ENCODE measurements at regions not wholly inside any gene's neighbourhood (a gene's known extent, or its start where the extent isn't known, plus 50 kb on each side); places are given as distances from the start of the nearest gene placed in this dataset.

- Histone ChIP-seq H4K20me1 (ENCODE audit: low read depth, low read length) (no peaks in the 10 kb centered on the region), H3K27ac (ENCODE audit: low read depth, low read length) (no peak overlapping the region), H3K4me3 (ENCODE audit: insufficient read depth, low read length, poor library complexity, severe bottlenecking) (no peak overlapping the region), H2AFZ (ENCODE audit: low read depth, low read length, severe bottlenecking) (no peak overlapping the region), H3K36me3 (ENCODE audit: low read length) (no peaks in the 10 kb centered on the region), H3K79me2 (ENCODE audit: insufficient read depth, low read length) (no peaks in the 10 kb centered on the region), H3K9me3 (ENCODE audit: insufficient read depth, low read length) (no peaks in the 10 kb centered on the region), H3F3A (ENCODE audit: insufficient read depth) (no peaks in the 10 kb centered on the region), H3K9ac (ENCODE audit: low read length) (no peak overlapping the region), H3K9me2 (replicated peaks; ENCODE audit: insufficient read depth, low read length) (no peaks in the 10 kb centered on the region), H3K4me2 (ENCODE audit: low read depth, low read length, poor library complexity, severe bottlenecking) (no peak overlapping the region), H3K27me3 (ENCODE audit: low read length) (no peaks in the 10 kb centered on the region)
- no peak for TF ChIP-seq CTCF (IDR thresholded peaks at IDR 0.05; ENCODE audit: insufficient read depth, low read length, poor library complexity, severe bottlenecking)
- TF ChIP-seq EZH2phosphoT487 (conservative IDR thresholded peaks at IDR 0.05; ENCODE audit: low read length): no peak
These were observed 706.5 kb upstream of the FAM98A start for GRCh38 chr2:34305587-34305986.

- H3K9me3 ChIP-seq (ENCODE audit: insufficient read depth, low read length): no peaks in the 10 kb centered on the region
- H3K4me2 ChIP-seq (ENCODE audit: low read depth, low read length, poor library complexity, severe bottlenecking): no peak overlapping the region
- no peak overlapping the region for H3K27ac ChIP-seq (ENCODE audit: low read depth, low read length)
- H3F3A ChIP-seq (ENCODE audit: insufficient read depth): no peaks in the 10 kb centered on the region
- no peak overlapping the region for H3K4me3 ChIP-seq (ENCODE audit: insufficient read depth, low read length, poor library complexity, severe bottlenecking)
- H4K20me1 ChIP-seq (ENCODE audit: low read depth, low read length): no peaks in the 10 kb centered on the region; the same call in 1 of the 2 replicates
- no peaks in the 10 kb centered on the region for H3K79me2 ChIP-seq (ENCODE audit: insufficient read depth, low read length)
- H3K27me3 ChIP-seq (ENCODE audit: low read length): no peaks in the 10 kb centered on the region
- no peaks in the 10 kb centered on the region for H3K9me2 ChIP-seq (replicated peaks; ENCODE audit: insufficient read depth, low read length)
- H2AFZ ChIP-seq (ENCODE audit: low read depth, low read length, severe bottlenecking): no peak overlapping the region
- H3K9ac ChIP-seq (ENCODE audit: low read length): no peak overlapping the region
- TF ChIP-seq CTCF (IDR thresholded peaks at IDR 0.05; ENCODE audit: insufficient read depth, low read length, poor library complexity, severe bottlenecking) (no peak), EZH2phosphoT487 (conservative IDR thresholded peaks at IDR 0.05; ENCODE audit: low read length) (no peak)
- no peaks in the 10 kb centered on the region for H3K36me3 ChIP-seq (ENCODE audit: low read length)
These were observed 695.9 kb upstream of the FAM98A start for GRCh38 chr2:34294961-34295360.

GRCh38 chr2:34291076-34291475 is 692.0 kb upstream of the FAM98A start:
- H3K4me3 ChIP-seq (ENCODE audit: insufficient read depth, low read length, poor library complexity, severe bottlenecking): no peak overlapping the region
- TF ChIP-seq EZH2phosphoT487 (conservative IDR thresholded peaks at IDR 0.05; ENCODE audit: low read length): no peak
- TF ChIP-seq CTCF (IDR thresholded peaks at IDR 0.05; ENCODE audit: insufficient read depth, low read length, poor library complexity, severe bottlenecking): no peak
- H3K27me3 ChIP-seq (ENCODE audit: low read length): no peaks in the 10 kb centered on the region
- no peak overlapping the region for H3K4me2 ChIP-seq (ENCODE audit: low read depth, low read length, poor library complexity, severe bottlenecking)
- H3K79me2 ChIP-seq (ENCODE audit: insufficient read depth, low read length): no peaks in the 10 kb centered on the region
- no peaks in the 10 kb centered on the region for H3K36me3 ChIP-seq (ENCODE audit: low read length)
- no peak overlapping the region for H2AFZ ChIP-seq (ENCODE audit: low read depth, low read length, severe bottlenecking)
- H3K9me3 ChIP-seq (ENCODE audit: insufficient read depth, low read length): no peaks in the 10 kb centered on the region
- no peaks in the 10 kb centered on the region for H3F3A ChIP-seq (ENCODE audit: insufficient read depth)
- H3K27ac ChIP-seq (ENCODE audit: low read depth, low read length): no peak overlapping the region
- H3K9ac ChIP-seq (ENCODE audit: low read length): no peak overlapping the region
- H4K20me1 ChIP-seq (ENCODE audit: low read depth, low read length): no peaks in the 10 kb centered on the region; the same call in 1 of the 2 replicates
- no peaks in the 10 kb centered on the region for H3K9me2 ChIP-seq (replicated peaks; ENCODE audit: insufficient read depth, low read length)

Data from SU-DHL-6 (cell line).